PC-9 (cell line): ENCODE measurements at regions not wholly inside any gene's neighbourhood (a gene's known extent, or its start where the extent isn't known, plus 50 kb on each side); places are given as distances from the start of the nearest gene placed in this dataset.

ENCODE experiments used
- BruUV-seq: library from RNA; stranded (reverse); fragments of 400-500 nt; replicated peaks from 2 replicates; lab custom pipeline; 2021; lab: Mats Ljungman, UMichigan
- CTCF ChIA-PET: fragments of 300-600 bp; sonication (Branson Sonifier 250); formaldehyde crosslinking; loops from one replicate; lab custom pipeline; 2022; ENCODE audit warnings: antibody characterized with exemption; lab: Charles Lee
- POLR2A ChIA-PET: fragments of 300-600 bp; sonication (Branson Sonifier 250); formaldehyde crosslinking; loops from one replicate; lab custom pipeline; 2022; ENCODE audit warnings: antibody characterized with exemption; ENCODE audit not compliant: unreplicated experiment; lab: Charles Lee
- DNase-seq, 2 experiments: peaks; one replicate each; pipeline versions ENCODE4 v3.0.0 to v3.0.0-alpha.2; 2015 to 2022; ENCODE audit warnings: mixed read lengths in 1 of 2
- H2AFZ ChIP-seq: fragments of 200-600 bp; sonication (generic); 2 replicates; pipeline ENCODE4 v1.8.1; 2017; ENCODE audit warnings: antibody characterized with exemption
- H3F3A ChIP-seq: fragments of 200-600 bp; sonication (generic); 2 replicates; pipeline ENCODE4 v1.8.1; 2017; ENCODE audit warnings: antibody characterized with exemption, mild to moderate bottlenecking, low read depth; ENCODE audit not compliant: insufficient read depth
- H3K27ac ChIP-seq: fragments of 200-600 bp; sonication (generic); 2 replicates; pipeline ENCODE4 v1.6.1; 2016; ENCODE audit warnings: mixed run types
- H3K27me3 ChIP-seq: fragments of 200-600 bp; sonication (generic); 2 replicates; pipeline ENCODE4 v1.6.1; 2016; ENCODE audit warnings: low read depth, mixed run types; ENCODE audit not compliant: insufficient read depth
- H3K36me3 ChIP-seq: fragments of 200-600 bp; sonication (generic); 2 replicates; pipeline ENCODE4 v1.6.1; 2016; ENCODE audit warnings: low read depth, mixed run types
- H3K4me1 ChIP-seq: fragments of 200-600 bp; sonication (generic); replicated peaks from 2 replicates; pipeline ENCODE4 v1.6.1; 2016; ENCODE audit warnings: mixed run types; ENCODE audit not compliant: insufficient read depth
- H3K4me2 ChIP-seq: fragments of 200-600 bp; sonication (generic); 2 replicates; pipeline ENCODE4 v1.6.1; 2017; ENCODE audit warnings: mixed run types
- H3K4me3 ChIP-seq: fragments of 200-600 bp; sonication (generic); 2 replicates; pipeline ENCODE4 v1.6.1; 2016; ENCODE audit warnings: mixed run types
- H3K79me2 ChIP-seq: fragments of 200-600 bp; sonication (generic); 2 replicates; pipeline ENCODE4 v1.6.1; 2017; ENCODE audit warnings: low read depth, mixed run types
- H3K9me2 ChIP-seq: fragments of 200-600 bp; sonication (generic); 2 replicates; pipeline ENCODE4 v1.8.1; 2017; ENCODE audit warnings: mild to moderate bottlenecking; ENCODE audit not compliant: insufficient read depth
- H3K9me3 ChIP-seq: fragments of 200-600 bp; sonication (generic); 2 replicates; pipeline ENCODE4 v1.8.1; 2016; ENCODE audit warnings: low read depth; ENCODE audit not compliant: insufficient read depth
- H4K20me1 ChIP-seq: fragments of 200-600 bp; sonication (generic); 2 replicates; pipeline ENCODE4 v1.8.1; 2017; ENCODE audit not compliant: insufficient read depth
- CTCF ChIP-seq: fragments of 200-600 bp; sonication (generic); conservative IDR thresholded peaks from 2 replicates; pipeline ENCODE4 v1.6.1; 2017; ENCODE audit warnings: mixed run types, antibody characterized with exemption, mild to moderate bottlenecking, moderate library complexity
- EZH2 ChIP-seq: fragments of 200-600 bp; sonication (generic); IDR thresholded peaks from 2 replicates; pipeline ENCODE4 v1.8.0; 2017; ENCODE audit warnings: antibody characterized with exemption, low read depth
- intact Hi-C: fragments of 100-400 bp; cut with micrococcal nuclease; formaldehyde crosslinking; loops from one replicate; pipeline ENCODE4 v1.10.0; 2022; ENCODE audit not compliant: unreplicated experiment

GRCh38 chr4:180619440-180619839, 1623.8 kb upstream of the TENM3 start:
- TF ChIP-seq CTCF (no peak), EZH2 (no peak)
- Histone ChIP-seq H3F3A (no peaks in the 10 kb centered on the region), H3K36me3 (no peaks in the 10 kb centered on the region), H3K4me2 (no peak overlapping the region), H3K79me2 (no peaks in the 10 kb centered on the region), H4K20me1 (no peaks in the 10 kb centered on the region), H3K4me1 (no peaks in the 10 kb centered on the region), H3K4me3 (no peak overlapping the region), H2AFZ (no peak overlapping the region), H3K9me3 (no peaks in the 10 kb centered on the region), H3K27me3 (no peaks in the 10 kb centered on the region), H3K9me2 (no peaks in the 10 kb centered on the region), H3K27ac (no peak overlapping the region)
- no peak for DNase-seq
- intact Hi-C loops, result no loop called here
- POLR2A ChIA-PET, result no interaction called here
- BruUV-seq, result no TSS peak
- CTCF ChIA-PET, result no interaction called here

GRCh38 chr4:180622254-180622653, 1620.9 kb upstream of the TENM3 start:
- no peak overlapping the region for H3K27ac ChIP-seq
- no TSS peak for BruUV-seq
- H3K4me2 ChIP-seq, result no peak overlapping the region
- H3K79me2 ChIP-seq, result no peaks in the 10 kb centered on the region
- H2AFZ ChIP-seq, result no peak overlapping the region
- no peaks in the 10 kb centered on the region for H3K9me2 ChIP-seq
- ChIA-PET POLR2A (no interaction called here), CTCF (no interaction called here)
- H3K9me3 ChIP-seq, result no peaks in the 10 kb centered on the region
- H3K27me3 ChIP-seq, result no peaks in the 10 kb centered on the region
- H4K20me1 ChIP-seq, result no peaks in the 10 kb centered on the region
- TF ChIP-seq EZH2, result no peak
- TF ChIP-seq CTCF, result no peak
- H3K4me3 ChIP-seq, result no peak overlapping the region
- no peaks in the 10 kb centered on the region for H3K4me1 ChIP-seq
- DNase-seq, result no peak
- intact Hi-C loops, result no loop called here
- H3F3A ChIP-seq, result no peaks in the 10 kb centered on the region
- H3K36me3 ChIP-seq, result no peaks in the 10 kb centered on the region

- H3K79me2 ChIP-seq, result no peaks in the 10 kb centered on the region
- no peaks in the 10 kb centered on the region for H3K4me1 ChIP-seq
- ChIA-PET CTCF (no interaction called here), POLR2A (no interaction called here)
- no peaks in the 10 kb centered on the region for H3K9me3 ChIP-seq
- no TSS peak for BruUV-seq
- no peak for DNase-seq
- H3K27ac ChIP-seq, result no peak overlapping the region
- no peak overlapping the region for H2AFZ ChIP-seq
- no peaks in the 10 kb centered on the region for H3K9me2 ChIP-seq
- H3K4me3 ChIP-seq, result no peak overlapping the region
- H3K27me3 ChIP-seq, result no peaks in the 10 kb centered on the region
- intact Hi-C loops, result no loop called here
- no peak overlapping the region for H3K4me2 ChIP-seq
- H4K20me1 ChIP-seq, result no peaks in the 10 kb centered on the region
- H3K36me3 ChIP-seq, result no peaks in the 10 kb centered on the region
- H3F3A ChIP-seq, result no peaks in the 10 kb centered on the region
- no peak for TF ChIP-seq CTCF
- no peak for TF ChIP-seq EZH2
These were observed 1617.5 kb upstream of the TENM3 start for GRCh38 chr4:180625653-180626052.
